ENCODE measurements at regions not wholly inside any gene's neighbourhood (a gene's known extent, or its start where the extent isn't known, plus 50 kb on each side); places are given as distances from the start of the nearest gene placed in this dataset.
A peak's percentile ranks its signal among the peaks of the same experiment; 100 is the strongest.

DNA sequence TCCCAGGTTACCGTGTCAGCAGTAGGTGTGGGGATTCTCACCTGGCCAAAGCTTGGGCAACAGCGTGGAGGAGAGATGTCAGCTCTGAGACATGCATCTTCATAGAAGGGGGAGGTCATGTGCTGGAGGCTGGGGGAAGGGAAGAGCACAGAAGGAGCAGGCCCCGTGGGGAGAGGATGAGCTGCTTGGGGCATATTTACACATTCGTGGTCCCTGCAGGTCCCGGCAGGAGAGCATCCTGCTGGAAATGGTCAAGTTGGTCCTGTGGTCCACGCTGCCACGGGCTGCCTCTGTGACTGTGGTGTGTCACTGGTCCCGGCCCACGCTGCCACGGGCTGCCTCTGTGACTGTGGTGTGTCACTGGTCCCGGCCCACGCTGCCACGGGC lies 195.1 kb upstream of the TWIST2 start:
- Mint-ChIP-seq H3K27me3 (peaks cover 14 to 26% of the 10 kb centered on the region in 2 donors), H3K9me3 (no peaks in the 10 kb centered on the region), H3K4me1 (ENCODE audit: low read depth in 2 of 2) (no peaks in the 10 kb centered on the region), H3K36me3 (no peaks in the 10 kb centered on the region), H3K4me3 (no peak overlapping the region), H3K27ac (no peak overlapping the region)
- ATAC-seq (no peak), DNase-seq (ENCODE audit: low spot score) (no peak)

DNA sequence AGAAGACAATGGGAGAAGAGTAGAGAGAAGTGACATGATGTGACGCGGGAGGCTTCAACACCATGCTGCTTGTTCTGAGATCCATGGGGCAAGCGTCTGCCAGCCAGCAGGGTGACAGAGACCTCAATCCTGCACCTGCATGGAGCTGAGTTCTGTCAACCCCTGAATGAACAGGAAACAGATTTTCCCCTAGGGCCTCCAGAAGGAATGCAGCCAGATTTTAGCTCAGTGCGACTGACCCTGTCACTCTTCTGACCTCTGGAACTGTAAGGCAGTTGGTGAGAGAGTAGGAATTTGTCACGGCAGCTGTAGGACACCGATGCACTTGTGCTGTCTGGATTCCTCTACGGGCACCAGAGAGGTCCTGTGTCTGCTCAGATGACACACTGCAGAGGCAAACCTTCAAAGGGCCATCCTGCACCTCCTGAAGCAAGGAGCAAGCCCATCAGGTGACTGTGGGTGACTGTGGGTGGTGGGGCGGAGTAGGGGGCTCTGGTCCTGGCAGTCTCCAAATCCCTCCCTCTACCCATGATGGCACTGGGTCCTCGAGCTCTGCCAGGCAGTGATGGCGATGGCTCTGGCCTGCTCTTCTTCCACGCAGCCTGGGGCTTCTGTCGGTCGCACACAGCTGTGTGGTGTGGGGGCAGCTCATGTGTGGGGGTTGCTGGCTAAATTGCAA lies 194.3 kb upstream of the TWIST2 start:
- H3K36me3 Mint-ChIP-seq, result no peaks in the 10 kb centered on the region
- ATAC-seq (no peak), DNase-seq (ENCODE audit: low spot score) (no peak)
- H3K27ac Mint-ChIP-seq, result no peak overlapping the region
- no peaks in the 10 kb centered on the region for H3K9me3 Mint-ChIP-seq
- H3K4me3 Mint-ChIP-seq, result no peak overlapping the region
- H3K27me3 Mint-ChIP-seq, result peaks cover 14 to 26% of the 10 kb centered on the region in 2 donors
- no peaks in the 10 kb centered on the region for H3K4me1 Mint-ChIP-seq (ENCODE audit: low read depth in 2 of 2)

DNA sequence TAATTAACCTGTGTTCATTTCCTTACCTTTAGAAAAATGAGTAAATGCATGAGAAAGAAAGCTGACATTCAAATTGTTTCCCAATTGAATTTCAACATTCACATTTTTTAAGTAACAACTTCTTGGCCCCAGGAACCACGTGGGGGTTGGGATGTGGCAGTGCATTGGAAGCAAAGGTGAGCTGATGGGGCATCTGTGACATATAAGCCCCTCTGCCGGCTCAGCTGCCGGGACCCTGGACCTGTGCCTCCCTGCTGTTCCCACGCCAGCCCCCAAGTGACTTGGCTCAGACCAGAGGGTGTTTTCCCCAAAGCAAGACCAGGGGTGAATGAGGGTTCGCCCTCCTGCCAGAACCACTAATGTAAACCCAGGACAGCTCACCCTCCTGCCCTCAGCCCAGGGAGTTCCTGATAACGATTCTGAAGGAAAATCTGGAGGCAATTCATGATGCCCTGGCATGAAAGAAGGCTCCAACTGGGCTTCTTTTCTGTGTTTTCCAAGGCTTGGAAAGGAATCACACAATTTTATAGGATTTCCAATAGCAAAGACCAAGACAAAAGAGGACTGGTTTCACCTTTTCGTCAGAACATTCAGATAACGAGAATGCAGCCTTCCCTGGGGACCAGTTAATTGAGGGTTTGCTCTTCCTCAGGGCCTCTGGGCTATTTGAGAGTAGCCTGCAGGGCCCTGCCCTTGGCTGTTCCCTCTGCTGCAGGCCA lies 193.2 kb upstream of the TWIST2 start:
- Mint-ChIP-seq H3K36me3 (no peaks in the 10 kb centered on the region), H3K27ac (no peak overlapping the region), H3K4me3 (no peak overlapping the region), H3K9me3 (no peaks in the 10 kb centered on the region), H3K4me1 (ENCODE audit: low read depth in 2 of 2) (no peaks in the 10 kb centered on the region), H3K27me3 (peaks cover 13 to 21% of the 10 kb centered on the region in 2 donors)
- DNase-seq (ENCODE audit: low spot score) (no peak), ATAC-seq (no peak)

DNA sequence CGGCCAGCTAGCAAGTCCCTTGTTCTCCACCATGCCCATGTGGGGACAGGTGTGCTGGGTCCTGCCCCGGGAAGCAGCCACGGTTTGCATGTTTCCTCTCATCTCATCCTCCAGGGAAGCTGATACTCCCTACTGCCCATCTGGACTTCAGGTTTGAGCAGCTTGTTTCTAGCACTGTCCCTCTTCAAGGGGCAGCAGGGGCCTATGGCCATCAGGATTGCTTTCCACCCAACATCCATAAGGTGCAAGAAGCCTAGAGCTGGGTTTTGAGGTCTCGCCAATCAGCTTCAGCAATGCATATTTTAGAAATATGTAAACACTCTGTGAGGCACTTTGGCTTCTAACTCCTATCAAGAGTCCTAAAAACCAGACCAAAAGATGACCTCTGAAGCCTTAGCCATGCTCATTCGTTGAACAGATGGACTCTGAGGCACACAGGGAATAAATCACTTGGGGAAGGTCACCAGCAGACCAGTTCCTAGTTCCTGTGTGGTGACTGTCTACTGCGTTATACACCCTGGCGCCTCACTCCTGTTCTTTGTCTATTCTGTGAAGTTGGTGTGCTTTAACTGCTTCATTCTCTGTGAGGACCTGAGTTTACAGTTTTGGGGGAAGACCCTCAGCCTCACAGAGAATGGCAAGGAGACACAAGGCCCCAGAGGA lies 192.6 kb upstream of the TWIST2 start:
- Mint-ChIP-seq H3K27me3 (peaks cover 11 to 18% of the 10 kb centered on the region in 2 donors), H3K36me3 (no peaks in the 10 kb centered on the region), H3K27ac (no peak overlapping the region), H3K9me3 (no peaks in the 10 kb centered on the region), H3K4me3 (no peak overlapping the region), H3K4me1 (ENCODE audit: low read depth in 2 of 2) (no peaks in the 10 kb centered on the region)
- DNase-seq (ENCODE audit: low spot score) (no peak), ATAC-seq (no peak)

DNA sequence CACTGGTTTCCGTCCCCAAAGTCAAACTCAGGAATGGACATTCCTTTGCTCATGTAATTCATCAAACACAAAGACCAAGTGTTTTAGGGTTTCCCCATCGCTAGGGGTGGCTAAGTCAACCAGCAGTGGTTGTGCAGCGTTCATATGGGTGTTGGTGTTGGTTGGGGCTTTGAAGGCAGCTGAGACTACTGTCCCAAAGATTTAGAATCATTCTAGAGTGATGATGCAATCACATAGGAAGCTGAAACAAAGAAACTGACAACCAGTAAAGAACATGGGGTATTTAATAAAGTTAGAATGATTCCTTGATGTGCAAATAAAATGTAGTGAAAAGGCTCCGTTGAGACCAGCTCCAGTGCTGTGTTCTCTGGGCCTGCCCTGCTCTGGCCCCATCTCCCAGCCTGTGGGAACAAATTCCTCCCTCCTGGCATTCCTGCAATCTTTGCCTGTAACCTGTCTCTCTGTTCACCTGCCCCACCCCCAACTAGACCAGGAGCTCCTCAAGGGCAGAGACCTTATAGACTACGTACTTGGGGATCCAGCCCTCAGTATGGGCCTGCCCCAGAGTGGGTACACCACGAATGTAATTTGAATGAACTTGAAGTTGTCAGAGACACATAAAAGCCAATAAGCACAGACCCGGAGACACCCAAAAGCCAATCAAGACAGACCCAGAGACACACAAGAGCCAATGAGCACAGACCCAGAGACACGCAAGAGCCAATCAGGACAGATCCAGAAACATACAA lies 191.7 kb upstream of the TWIST2 start:
- Mint-ChIP-seq H3K4me1 (ENCODE audit: low read depth in 2 of 2) (no peaks in the 10 kb centered on the region), H3K27me3 (peaks cover 7 to 18% of the 10 kb centered on the region in 2 donors), H3K27ac (no peak overlapping the region), H3K9me3 (no peaks in the 10 kb centered on the region), H3K36me3 (no peaks in the 10 kb centered on the region), H3K4me3 (no peak overlapping the region)
- DNase-seq (ENCODE audit: low spot score), result no peak
- no peak for ATAC-seq

DNA sequence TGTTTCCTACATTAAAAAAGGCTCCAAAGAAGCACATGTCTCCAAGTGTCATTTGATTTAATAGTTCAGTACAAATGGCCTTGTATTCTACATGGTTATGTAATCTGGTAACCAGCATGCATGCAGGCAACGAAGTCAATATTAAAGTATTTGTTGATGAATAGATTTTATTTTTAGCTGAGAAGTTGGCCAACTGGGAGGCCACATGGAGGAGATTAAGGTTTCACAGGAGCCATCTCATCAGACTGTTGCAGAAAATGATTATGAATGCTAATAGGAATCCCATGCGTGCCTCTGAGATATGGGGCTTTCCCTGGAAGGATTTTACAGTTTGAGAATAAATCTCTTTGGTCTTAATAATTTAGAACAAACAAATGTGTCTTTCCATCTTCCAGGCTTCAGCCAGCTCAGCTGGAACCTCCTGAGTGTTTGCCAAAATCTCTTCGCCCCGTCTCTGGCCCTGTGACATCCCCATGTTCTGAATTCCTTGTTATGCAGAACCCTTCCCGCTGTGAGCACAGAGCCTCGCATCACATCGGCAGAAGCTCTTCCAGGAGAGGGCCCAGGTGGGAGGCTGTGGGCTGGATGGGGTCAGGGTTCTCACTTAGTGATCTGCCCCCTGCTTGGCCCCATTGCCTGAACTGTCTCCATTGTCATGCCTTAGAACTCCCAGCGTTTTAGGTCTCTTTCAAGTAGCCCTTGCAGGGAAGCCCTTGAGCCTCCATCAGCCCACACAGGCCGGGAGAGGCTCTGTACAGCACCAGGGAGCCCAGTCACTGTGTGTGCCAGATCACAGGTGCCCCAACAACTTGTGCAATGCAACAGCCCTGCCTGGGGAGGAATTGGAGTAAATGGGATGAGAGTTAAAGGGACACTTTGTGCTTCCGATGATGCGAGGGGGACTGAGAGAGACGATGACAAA lies 190.5 kb upstream of the TWIST2 start:
- peak in 1 of 2 donors; percentile 30 for ATAC-seq
- H3K9me3 Mint-ChIP-seq, result no peaks in the 10 kb centered on the region
- no peak for DNase-seq (ENCODE audit: low spot score)
- H3K36me3 Mint-ChIP-seq, result no peaks in the 10 kb centered on the region
- no peak overlapping the region for H3K4me3 Mint-ChIP-seq
- H3K27me3 Mint-ChIP-seq, result peaks cover 7 to 17% of the 10 kb centered on the region in 2 donors
- no peak overlapping the region for H3K27ac Mint-ChIP-seq
- no peaks in the 10 kb centered on the region for H3K4me1 Mint-ChIP-seq (ENCODE audit: low read depth in 2 of 2)

DNA sequence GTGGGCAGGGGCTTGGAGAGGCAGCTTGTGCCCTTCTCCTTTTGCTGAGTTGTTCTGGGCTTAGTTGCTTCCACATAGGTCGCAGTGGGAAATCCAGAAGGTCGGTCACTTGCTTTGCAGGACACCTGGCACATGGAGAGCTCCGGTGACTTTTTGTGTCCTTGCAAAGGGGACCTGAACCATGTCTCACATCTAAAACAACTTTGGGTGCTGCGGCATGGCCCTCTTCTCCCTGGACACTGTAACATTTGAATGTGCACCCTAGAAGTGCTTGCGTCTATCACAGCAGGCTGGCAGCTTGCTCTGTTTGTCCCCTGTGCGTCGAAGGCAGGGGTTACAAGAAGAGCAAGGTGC lies 189.9 kb upstream of the TWIST2 start:
- Mint-ChIP-seq H3K27ac (no peak overlapping the region), H3K36me3 (peaks cover 4% of the 10 kb centered on the region)
- ATAC-seq, result peak in 1 of 2 donors; percentile 17

DNA sequence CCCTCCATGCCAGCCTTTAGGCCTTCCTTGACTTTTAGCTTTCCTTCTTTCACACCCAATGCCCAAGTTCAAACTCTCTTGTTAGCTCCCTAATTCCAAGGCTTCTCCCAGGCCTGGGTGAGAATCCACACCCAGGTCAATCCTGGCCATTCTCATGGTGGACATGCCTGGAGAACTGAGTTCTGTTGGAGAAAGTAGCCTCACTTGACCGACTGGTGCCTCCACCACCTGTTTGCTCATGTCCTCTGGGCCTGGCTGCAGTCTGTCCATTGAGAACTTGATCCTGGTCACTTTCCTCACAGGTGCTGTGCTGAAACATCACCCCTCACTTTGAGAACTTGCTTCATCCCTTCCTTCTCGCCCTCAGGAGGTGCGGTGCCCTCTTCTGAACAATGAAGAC lies 189.1 kb upstream of the TWIST2 start:
- DNase-seq (ENCODE audit: low spot score) (no peak), ATAC-seq (no peak)
- Mint-ChIP-seq H3K4me1 (ENCODE audit: low read depth in 2 of 2) (no peaks in the 10 kb centered on the region), H3K27ac (no peak overlapping the region), H3K27me3 (peaks cover 4 to 13% of the 10 kb centered on the region in 2 donors), H3K9me3 (no peaks in the 10 kb centered on the region), H3K36me3 (peaks cover 7% of the 10 kb centered on the region), H3K4me3 (no peak overlapping the region)

More for the DNA sequence above, 189.9 kb upstream of the TWIST2 start:
- no peaks in the 10 kb centered on the region for H3K9me3 Mint-ChIP-seq
- no peak overlapping the region for H3K4me3 Mint-ChIP-seq
- no peaks in the 10 kb centered on the region for H3K4me1 Mint-ChIP-seq (ENCODE audit: low read depth in 2 of 2)
- H3K27me3 Mint-ChIP-seq, result peaks cover 5 to 15% of the 10 kb centered on the region in 2 donors
- no peak for DNase-seq (ENCODE audit: low spot score)

DNA sequence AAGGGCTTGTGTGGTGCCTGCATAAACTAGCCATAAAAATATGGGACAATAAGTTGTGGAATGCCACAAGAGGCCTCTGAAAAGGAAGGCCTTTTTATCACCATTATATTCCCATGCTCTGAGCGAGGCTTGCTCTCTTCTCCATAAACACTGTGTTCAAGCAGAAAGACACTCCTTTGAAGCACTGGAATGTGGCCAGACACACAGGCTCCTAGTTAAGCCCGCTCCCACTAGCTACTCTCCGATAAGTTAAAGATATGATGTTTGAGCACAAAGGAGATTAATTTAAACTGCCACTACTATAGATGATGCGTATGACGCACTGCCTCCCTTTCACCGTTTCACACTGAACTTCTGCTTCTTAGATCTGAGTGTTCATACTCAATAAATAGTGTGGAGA lies 188.7 kb upstream of the TWIST2 start:
- Mint-ChIP-seq H3K27me3 (peaks cover 5 to 13% of the 10 kb centered on the region in 2 donors), H3K36me3 (peaks cover 7% of the 10 kb centered on the region), H3K4me1 (ENCODE audit: low read depth in 2 of 2) (no peaks in the 10 kb centered on the region), H3K4me3 (no peak overlapping the region), H3K27ac (no peak overlapping the region), H3K9me3 (no peaks in the 10 kb centered on the region)
- DNase-seq (ENCODE audit: low spot score) (no peak), ATAC-seq (no peak)

DNA sequence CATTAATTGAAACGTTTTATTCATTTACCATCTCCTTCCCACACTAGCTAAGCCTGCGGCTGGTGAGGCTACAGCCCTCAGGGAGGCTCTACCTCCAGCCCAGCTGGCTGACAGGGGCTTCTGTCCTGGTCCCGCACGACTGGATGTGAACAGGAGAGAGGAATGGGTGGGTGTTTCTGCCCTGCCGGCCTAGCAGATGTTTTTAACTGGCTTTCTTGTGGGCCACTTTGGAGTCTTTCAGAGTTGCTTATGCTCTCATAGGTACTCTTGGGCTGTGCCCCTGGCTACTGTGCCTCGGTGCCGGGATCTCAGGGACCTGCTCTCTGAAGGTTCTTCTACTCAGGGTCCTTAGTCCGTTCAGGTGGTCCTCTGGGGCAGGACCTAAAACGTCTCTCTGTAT lies 184.3 kb upstream of the TWIST2 start:
- DNase-seq (ENCODE audit: low spot score) (no peak), ATAC-seq (no peak)
- Mint-ChIP-seq H3K27ac (no peak overlapping the region), H3K27me3 (peaks cover 19 to 37% of the 10 kb centered on the region in 2 donors), H3K36me3 (peaks cover 7% of the 10 kb centered on the region), H3K4me3 (no peak overlapping the region), H3K9me3 (no peaks in the 10 kb centered on the region), H3K4me1 (ENCODE audit: low read depth in 2 of 2) (peaks cover 0 to 2% of the 10 kb centered on the region in 2 donors)

DNA sequence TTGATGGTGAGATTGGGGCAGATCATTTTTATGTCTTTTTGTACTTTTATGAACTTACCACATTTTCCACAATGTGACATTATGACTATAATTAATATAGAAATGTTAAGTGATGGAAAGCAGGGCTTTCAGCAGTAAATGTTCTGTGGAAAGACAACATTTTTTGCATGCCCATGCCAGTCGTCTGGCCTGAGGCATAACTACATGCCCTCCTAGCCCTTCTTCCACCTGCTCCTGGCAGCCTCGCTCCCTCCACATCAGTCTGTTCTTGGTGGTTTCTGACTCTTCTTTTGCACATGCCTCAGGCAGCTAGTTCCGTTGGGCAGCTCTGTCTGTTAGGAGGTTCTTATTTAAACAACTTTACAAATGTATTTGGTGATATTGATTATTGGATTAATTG lies 182.0 kb upstream of the TWIST2 start:
- peaks cover 30 to 52% of the 10 kb centered on the region in 2 donors for H3K27me3 Mint-ChIP-seq
- H3K9me3 Mint-ChIP-seq, result peaks cover 5% of the 10 kb centered on the region

DNA sequence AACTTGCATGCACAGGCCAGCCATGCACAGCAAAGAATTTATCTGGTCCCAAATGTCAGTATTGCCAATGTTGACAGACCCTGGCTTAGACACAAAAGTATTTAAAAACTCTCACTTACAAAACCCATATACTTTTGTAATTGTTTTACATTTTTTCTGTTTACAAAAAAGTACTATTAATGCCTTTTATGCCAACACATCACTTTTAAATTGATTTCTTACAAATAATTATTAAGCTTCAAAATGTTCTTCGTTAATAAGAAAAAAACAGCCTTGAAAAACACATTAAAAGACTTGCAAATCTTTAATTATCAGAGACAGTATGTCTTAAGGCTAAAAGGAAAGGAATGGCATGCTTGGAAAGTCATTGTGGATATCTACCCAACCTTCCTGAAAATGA lies 181.3 kb upstream of the TWIST2 start:
- H3K9me3 Mint-ChIP-seq, result peaks cover 6% of the 10 kb centered on the region
- H3K27ac Mint-ChIP-seq, result no peak overlapping the region
- peaks cover 7% of the 10 kb centered on the region for H3K36me3 Mint-ChIP-seq
- peaks cover 30 to 56% of the 10 kb centered on the region in 2 donors for H3K27me3 Mint-ChIP-seq
- H3K4me3 Mint-ChIP-seq, result no peak overlapping the region
- peaks cover 0 to 2% of the 10 kb centered on the region in 2 donors for H3K4me1 Mint-ChIP-seq (ENCODE audit: low read depth in 2 of 2)
- DNase-seq (ENCODE audit: low spot score), result no peak
- no peak for ATAC-seq

More for the DNA sequence above, 182.0 kb upstream of the TWIST2 start:
- Mint-ChIP-seq H3K27ac (no peak overlapping the region), H3K36me3 (peaks cover 7% of the 10 kb centered on the region), H3K4me1 (ENCODE audit: low read depth in 2 of 2) (peaks cover 0 to 2% of the 10 kb centered on the region in 2 donors), H3K4me3 (no peak overlapping the region)
- ATAC-seq (no peak), DNase-seq (ENCODE audit: low spot score) (no peak)

DNA sequence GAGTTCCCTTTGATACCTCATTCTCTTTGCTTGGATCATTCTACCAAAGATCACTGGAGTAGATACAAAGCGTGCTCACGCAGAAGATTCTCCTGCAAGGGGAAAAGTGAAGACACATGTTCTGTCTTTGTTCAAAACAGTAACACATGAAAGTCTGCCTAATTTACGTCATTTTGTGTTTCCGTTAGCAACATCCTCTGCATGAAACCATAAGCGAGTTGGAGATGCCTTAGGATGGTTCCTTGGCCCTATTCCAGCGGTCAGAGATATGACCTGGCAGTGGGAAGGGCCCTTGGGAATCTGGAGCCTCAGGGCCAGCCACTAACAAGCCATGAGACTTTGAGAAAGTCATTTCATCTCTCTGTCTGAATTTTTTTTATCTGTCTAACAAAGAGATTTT lies 180.9 kb upstream of the TWIST2 start:
- H3K27ac Mint-ChIP-seq, result no peak overlapping the region
- H3K27me3 Mint-ChIP-seq, result peaks cover 30 to 57% of the 10 kb centered on the region in 2 donors
- no peak for ATAC-seq
- DNase-seq (ENCODE audit: low spot score), result no peak
- peaks cover 7% of the 10 kb centered on the region for H3K36me3 Mint-ChIP-seq
- no peak overlapping the region for H3K4me3 Mint-ChIP-seq
- H3K4me1 Mint-ChIP-seq (ENCODE audit: low read depth in 2 of 2), result peaks cover 0 to 2% of the 10 kb centered on the region in 2 donors
- H3K9me3 Mint-ChIP-seq, result peaks cover 6% of the 10 kb centered on the region
